ENCODE measurements at regions not wholly inside any gene's neighbourhood (a gene's known extent, or its start where the extent isn't known, plus 50 kb on each side); places are given as distances from the start of the nearest gene placed in this dataset.
"Not testable (repeated sequence)": the region's sequence is repeated elsewhere in the genome, so short reads cannot be mapped to it uniquely, and the experiment has no call there.

GRCh38 chr6:15109338-15110090, 136.4 kb upstream of the JARID2 start (continued):
- TF ChIP-seq ZNF214 (tag by site-specific recombination; IDR thresholded peaks at IDR 0.05; ENCODE audit: borderline replicate concordance) (no peak), PBX3 (CRISPR knock-in tag; IDR thresholded peaks at IDR 0.05) (no peak)

- Histone ChIP-seq H3K9me3 (ENCODE audit: control insufficient read depth, insufficient read depth, low read depth, low read length) (no peaks in the 10 kb centered on the region), H3K4me3 (ENCODE audit: low read depth, low read length) (no peak overlapping the region), H3K4me1 (ENCODE audit: control insufficient read depth, insufficient read depth, low read length) (no peaks in the 10 kb centered on the region), H3K27ac (ENCODE audit: extremely low read depth, low read depth, low read length) (no peak overlapping the region), H3K36me3 (ENCODE audit: control insufficient read depth in 2 of 2, insufficient read depth in 1 of 2, low read length in 2 of 2) (no peaks in the 10 kb centered on the region)
- ChIA-PET POLR2A (no interaction called here), CTCF (interaction anchor here (0.6 kb wide), 1 partner anchor 1045 kb away, joined by 3 read pairs; no protein-coding TSS in a partner anchor)
- TF ChIP-seq KLF7 (tag by site-specific recombination; IDR thresholded peaks at IDR 0.05; ENCODE audit: borderline replicate concordance) (no peak), ELK4 (IDR thresholded peaks at IDR 0.05; ENCODE audit: borderline replicate concordance, low read depth, low read length) (no peak), ZBTB20 (tag by site-specific recombination; IDR thresholded peaks at IDR 0.05) (no peak), GFI1B (tag by site-specific recombination; IDR thresholded peaks at IDR 0.05) (no peak), ZBTB26 (tag by site-specific recombination; optimal IDR thresholded peaks at IDR 0.05) (no peak), ZNF19 (tag by site-specific recombination; IDR thresholded peaks at IDR 0.05; ENCODE audit: low read depth) (no peak)
These were observed 135.0 kb upstream of the JARID2 start for GRCh38 chr6:15110726-15111354.

GRCh38 chr6:15111576-15111975, 134.3 kb upstream of the JARID2 start:
- CTCF ChIA-PET; POLR2A ChIA-PET; H3K4me3 ChIP-seq (ENCODE audit: low read depth, low read length); H3K27ac ChIP-seq (ENCODE audit: extremely low read depth, low read depth, low read length); H3K36me3 ChIP-seq (ENCODE audit: control insufficient read depth in 2 of 2, insufficient read depth in 1 of 2, low read length in 2 of 2); H3K9me3 ChIP-seq (ENCODE audit: control insufficient read depth, insufficient read depth, low read depth, low read length); H3K4me1 ChIP-seq (ENCODE audit: control insufficient read depth, insufficient read depth, low read length): not testable (repeated sequence)
- peak; percentile 85 for TF ChIP-seq ZNF366 (tag by site-specific recombination; conservative IDR thresholded peaks at IDR 0.05)

GRCh38 chr6:15113587-15113986, 132.3 kb upstream of the JARID2 start:
- CTCF ChIA-PET = interaction anchor here (0.6 kb wide), 1 partner anchor 1303 kb away, joined by 3 read pairs; no protein-coding TSS in a partner anchor
- TF ChIP-seq ZNF148 (tag by site-specific recombination; IDR thresholded peaks at IDR 0.05; ENCODE audit: borderline replicate concordance) (no peak), HOXA7 (CRISPR knock-in tag; IDR thresholded peaks at IDR 0.05; ENCODE audit: borderline replicate concordance) (no peak), ZNF248 (tag by site-specific recombination; IDR thresholded peaks at IDR 0.05) (no peak)
- POLR2A ChIA-PET = no interaction called here
- no peaks in the 10 kb centered on the region for H3K36me3 ChIP-seq (ENCODE audit: control insufficient read depth in 2 of 2, insufficient read depth in 1 of 2, low read length in 2 of 2)
- H3K4me3 ChIP-seq (ENCODE audit: low read depth, low read length) = no peak overlapping the region
- no peak overlapping the region for H3K27ac ChIP-seq (ENCODE audit: extremely low read depth, low read depth, low read length)
- no peaks in the 10 kb centered on the region for H3K4me1 ChIP-seq (ENCODE audit: control insufficient read depth, insufficient read depth, low read length)
- no peaks in the 10 kb centered on the region for H3K9me3 ChIP-seq (ENCODE audit: control insufficient read depth, insufficient read depth, low read depth, low read length)
